HG03571 (cell line): ENCODE measurements at regions not wholly inside any gene's neighbourhood (a gene's known extent, or its start where the extent isn't known, plus 50 kb on each side); places are given as distances from the start of the nearest gene placed in this dataset.

Source experiments
- ATAC-seq: cut with Tn5 transposase; IDR thresholded peaks from one replicate; pipeline ENCODE4 v1.9.1; 2021; ENCODE audit not compliant: unreplicated experiment

- no peak for ATAC-seq
These were observed 257.6 kb upstream of the STT3B start for GRCh38 chr3:31275038-31275572.

GRCh38 chr3:31275583-31275982, 257.1 kb upstream of the STT3B start:
- no peak for ATAC-seq

- ATAC-seq = no peak
These were observed 255.1 kb upstream of the STT3B start for GRCh38 chr3:31277582-31277981.

GRCh38 chr3:31278532-31278931, 254.2 kb upstream of the STT3B start:
- ATAC-seq = no peak

- no peak for ATAC-seq
These were observed 247.9 kb upstream of the STT3B start for GRCh38 chr3:31284776-31285175.

GRCh38 chr3:31285833-31286486, 246.8 kb upstream of the STT3B start:
- no peak for ATAC-seq

- ATAC-seq = no peak
These were observed 244.5 kb upstream of the STT3B start for GRCh38 chr3:31288224-31288623.

- no peak for ATAC-seq
These were observed 244.1 kb upstream of the STT3B start for GRCh38 chr3:31288641-31289100.

GRCh38 chr3:31289584-31289983, 243.1 kb upstream of the STT3B start:
- no peak for ATAC-seq

GRCh38 chr3:31290046-31290445, 242.7 kb upstream of the STT3B start:
- ATAC-seq = no peak

GRCh38 chr3:31291818-31292217, 240.9 kb upstream of the STT3B start:
- no peak for ATAC-seq

- ATAC-seq = no peak
These were observed 238.1 kb upstream of the STT3B start for GRCh38 chr3:31294430-31295149.

- ATAC-seq = no peak
These were observed 237.5 kb upstream of the STT3B start for GRCh38 chr3:31295150-31295765.

GRCh38 chr3:31297726-31298298, 234.9 kb upstream of the STT3B start:
- ATAC-seq = no peak

- no peak for ATAC-seq
These were observed 232.0 kb upstream of the STT3B start for GRCh38 chr3:31300456-31301443.

GRCh38 chr3:31302343-31302742, 230.4 kb upstream of the STT3B start:
- ATAC-seq = no peak

- ATAC-seq = no peak
These were observed 227.4 kb upstream of the STT3B start for GRCh38 chr3:31305340-31305739.

- no peak for ATAC-seq
These were observed 225.5 kb upstream of the STT3B start for GRCh38 chr3:31307131-31307785.

- no peak for ATAC-seq
These were observed 221.2 kb upstream of the STT3B start for GRCh38 chr3:31311559-31311958.

GRCh38 chr3:31312400-31312799, 220.3 kb upstream of the STT3B start:
- no peak for ATAC-seq
